AG09319 (cell line): ENCODE measurements at regions not wholly inside any gene's neighbourhood (a gene's known extent, or its start where the extent isn't known, plus 50 kb on each side); places are given as distances from the start of the nearest gene placed in this dataset.

Source experiments
- DNase-seq: peaks from one replicate; pipeline ENCODE4 v3.0.0-alpha.2; 2010; ENCODE audit warnings: low read depth; ENCODE audit errors: extremely low read depth
- CTCF ChIP-seq: IDR thresholded peaks from 2 replicates; pipeline ENCODE4 v1.5.1; 2011; ENCODE audit warnings: low read depth, mild to moderate bottlenecking, inconsistent platforms, low read length, moderate library complexity

- no peak for TF ChIP-seq CTCF
- DNase-seq = no peak
Observed at GRCh38 chr11:115775846-115776245, 271.6 kb upstream of the CADM1 start.

GRCh38 chr11:115774756-115775155 lies 270.5 kb upstream of the CADM1 start:
- TF ChIP-seq CTCF = no peak
- DNase-seq = no peak

- TF ChIP-seq CTCF = no peak
- no peak for DNase-seq
Observed at GRCh38 chr11:115769891-115770290, 265.7 kb upstream of the CADM1 start.

GRCh38 chr11:115767883-115768282 lies 263.7 kb upstream of the CADM1 start:
- no peak for TF ChIP-seq CTCF
- DNase-seq = no peak

- DNase-seq = no peak
- no peak for TF ChIP-seq CTCF
Observed at GRCh38 chr11:115767047-115767802, 263.0 kb upstream of the CADM1 start.

GRCh38 chr11:115766561-115766960 lies 262.3 kb upstream of the CADM1 start:
- DNase-seq = no peak
- TF ChIP-seq CTCF = no peak

- no peak for TF ChIP-seq CTCF
- DNase-seq = no peak
Observed at GRCh38 chr11:115765803-115766239, 261.6 kb upstream of the CADM1 start.
